SK-N-SH (cell line): ENCODE measurements at regions not wholly inside any gene's neighbourhood (a gene's known extent, or its start where the extent isn't known, plus 50 kb on each side); places are given as distances from the start of the nearest gene placed in this dataset.

Experiments
- EZH2phosphoT487 ChIP-seq: fragments of 200-600 bp; sonication (generic); IDR thresholded peaks from 2 replicates; pipeline ENCODE4 v1.6.1; 2017; ENCODE audit warnings: low read depth, mixed run types, mild to moderate bottlenecking, antibody characterized with exemption, moderate library complexity, borderline replicate concordance
- MXI1 ChIP-seq: IDR thresholded peaks from 2 replicates; pipeline ENCODE4 v1.6.1; 2012; ENCODE audit warnings: mild to moderate bottlenecking, low read depth, low read length, improper control_type of control experiment
- NRF1 ChIP-seq: IDR thresholded peaks from 2 replicates; pipeline ENCODE4 v1.6.1; 2012; ENCODE audit warnings: low read depth, mild to moderate bottlenecking, low read length
- POLR2AphosphoS5 ChIP-seq: IDR thresholded peaks from 2 replicates; pipeline ENCODE4 v1.6.1; 2012; ENCODE audit warnings: low read depth, low read length
- RXRA ChIP-seq: IDR thresholded peaks from 2 replicates; pipeline ENCODE4 v1.4.0; 2012; ENCODE audit warnings: low read depth, mild to moderate bottlenecking, borderline replicate concordance
- SMC3 ChIP-seq: IDR thresholded peaks from 2 replicates; pipeline ENCODE4 v1.6.1; 2012; ENCODE audit warnings: low read depth, low read length, improper control_type of control experiment
- TAF1 ChIP-seq: IDR thresholded peaks from 2 replicates; pipeline ENCODE4 v1.6.1; 2012; ENCODE audit warnings: low read depth, mild to moderate bottlenecking, low read length, moderate library complexity, borderline replicate concordance
- TF ChIP-seq, protein P1 (sequence below): fragments of 150-350 bp; IDR thresholded peaks from 2 replicates; pipeline ENCODE4 v1.6.1; 2017; ENCODE audit warnings: antibody characterized with exemption, low read length, low read depth, borderline replicate concordance
- TF ChIP-seq, protein P2 (sequence below): fragments of 200-600 bp; sonication (generic); IDR thresholded peaks from 2 replicates; pipeline ENCODE4 v1.6.1; 2017; ENCODE audit warnings: antibody characterized with exemption, mild to moderate bottlenecking, moderate library complexity
- TF ChIP-seq, protein P3 (sequence below): IDR thresholded peaks from 2 replicates; pipeline ENCODE4; 2012
- TF ChIP-seq, protein P4 (sequence below): IDR thresholded peaks from 2 replicates; pipeline ENCODE4 v1.6.1; 2012; ENCODE audit warnings: mild to moderate bottlenecking, low read depth, low read length, moderate library complexity

DNA sequence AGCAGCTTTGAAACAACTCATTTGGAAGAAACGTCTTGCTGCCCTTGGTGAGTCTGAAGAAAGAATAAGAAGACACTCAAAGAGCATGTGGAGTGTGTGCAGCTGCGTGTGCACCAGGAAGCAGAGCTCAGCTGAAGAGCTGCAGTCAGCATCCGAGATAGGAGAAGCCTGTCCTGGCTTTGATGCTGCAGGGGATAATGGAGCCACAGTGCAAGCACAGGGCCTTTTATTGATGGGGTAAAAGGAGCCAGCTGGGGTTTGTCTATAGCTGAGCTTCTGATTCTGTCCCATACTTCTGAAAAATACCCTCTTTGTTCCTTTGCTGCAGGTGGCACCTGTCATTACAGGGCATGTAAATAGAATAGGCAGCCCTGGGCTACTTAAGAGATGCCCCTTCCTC is 375.7 kb upstream of the ZNF462 start:
- TF ChIP-seq, protein P1, sequence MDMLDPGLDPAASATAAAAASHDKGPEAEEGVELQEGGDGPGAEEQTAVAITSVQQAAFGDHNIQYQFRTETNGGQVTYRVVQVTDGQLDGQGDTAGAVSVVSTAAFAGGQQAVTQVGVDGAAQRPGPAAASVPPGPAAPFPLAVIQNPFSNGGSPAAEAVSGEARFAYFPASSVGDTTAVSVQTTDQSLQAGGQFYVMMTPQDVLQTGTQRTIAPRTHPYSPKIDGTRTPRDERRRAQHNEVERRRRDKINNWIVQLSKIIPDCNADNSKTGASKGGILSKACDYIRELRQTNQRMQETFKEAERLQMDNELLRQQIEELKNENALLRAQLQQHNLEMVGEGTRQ, result no peak
- no peak for TF ChIP-seq RXRA
- TF ChIP-seq, protein P2, sequence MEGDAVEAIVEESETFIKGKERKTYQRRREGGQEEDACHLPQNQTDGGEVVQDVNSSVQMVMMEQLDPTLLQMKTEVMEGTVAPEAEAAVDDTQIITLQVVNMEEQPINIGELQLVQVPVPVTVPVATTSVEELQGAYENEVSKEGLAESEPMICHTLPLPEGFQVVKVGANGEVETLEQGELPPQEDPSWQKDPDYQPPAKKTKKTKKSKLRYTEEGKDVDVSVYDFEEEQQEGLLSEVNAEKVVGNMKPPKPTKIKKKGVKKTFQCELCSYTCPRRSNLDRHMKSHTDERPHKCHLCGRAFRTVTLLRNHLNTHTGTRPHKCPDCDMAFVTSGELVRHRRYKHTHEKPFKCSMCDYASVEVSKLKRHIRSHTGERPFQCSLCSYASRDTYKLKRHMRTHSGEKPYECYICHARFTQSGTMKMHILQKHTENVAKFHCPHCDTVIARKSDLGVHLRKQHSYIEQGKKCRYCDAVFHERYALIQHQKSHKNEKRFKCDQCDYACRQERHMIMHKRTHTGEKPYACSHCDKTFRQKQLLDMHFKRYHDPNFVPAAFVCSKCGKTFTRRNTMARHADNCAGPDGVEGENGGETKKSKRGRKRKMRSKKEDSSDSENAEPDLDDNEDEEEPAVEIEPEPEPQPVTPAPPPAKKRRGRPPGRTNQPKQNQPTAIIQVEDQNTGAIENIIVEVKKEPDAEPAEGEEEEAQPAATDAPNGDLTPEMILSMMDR, result no peak
- no peak for TF ChIP-seq NRF1
- TF ChIP-seq, protein P3, sequence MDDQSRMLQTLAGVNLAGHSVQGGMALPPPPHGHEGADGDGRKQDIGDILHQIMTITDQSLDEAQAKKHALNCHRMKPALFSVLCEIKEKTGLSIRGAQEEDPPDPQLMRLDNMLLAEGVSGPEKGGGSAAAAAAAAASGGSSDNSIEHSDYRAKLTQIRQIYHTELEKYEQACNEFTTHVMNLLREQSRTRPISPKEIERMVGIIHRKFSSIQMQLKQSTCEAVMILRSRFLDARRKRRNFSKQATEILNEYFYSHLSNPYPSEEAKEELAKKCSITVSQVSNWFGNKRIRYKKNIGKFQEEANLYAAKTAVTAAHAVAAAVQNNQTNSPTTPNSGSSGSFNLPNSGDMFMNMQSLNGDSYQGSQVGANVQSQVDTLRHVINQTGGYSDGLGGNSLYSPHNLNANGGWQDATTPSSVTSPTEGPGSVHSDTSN, result no peak
- TF ChIP-seq POLR2AphosphoS5, result no peak
- TF ChIP-seq, protein P4, sequence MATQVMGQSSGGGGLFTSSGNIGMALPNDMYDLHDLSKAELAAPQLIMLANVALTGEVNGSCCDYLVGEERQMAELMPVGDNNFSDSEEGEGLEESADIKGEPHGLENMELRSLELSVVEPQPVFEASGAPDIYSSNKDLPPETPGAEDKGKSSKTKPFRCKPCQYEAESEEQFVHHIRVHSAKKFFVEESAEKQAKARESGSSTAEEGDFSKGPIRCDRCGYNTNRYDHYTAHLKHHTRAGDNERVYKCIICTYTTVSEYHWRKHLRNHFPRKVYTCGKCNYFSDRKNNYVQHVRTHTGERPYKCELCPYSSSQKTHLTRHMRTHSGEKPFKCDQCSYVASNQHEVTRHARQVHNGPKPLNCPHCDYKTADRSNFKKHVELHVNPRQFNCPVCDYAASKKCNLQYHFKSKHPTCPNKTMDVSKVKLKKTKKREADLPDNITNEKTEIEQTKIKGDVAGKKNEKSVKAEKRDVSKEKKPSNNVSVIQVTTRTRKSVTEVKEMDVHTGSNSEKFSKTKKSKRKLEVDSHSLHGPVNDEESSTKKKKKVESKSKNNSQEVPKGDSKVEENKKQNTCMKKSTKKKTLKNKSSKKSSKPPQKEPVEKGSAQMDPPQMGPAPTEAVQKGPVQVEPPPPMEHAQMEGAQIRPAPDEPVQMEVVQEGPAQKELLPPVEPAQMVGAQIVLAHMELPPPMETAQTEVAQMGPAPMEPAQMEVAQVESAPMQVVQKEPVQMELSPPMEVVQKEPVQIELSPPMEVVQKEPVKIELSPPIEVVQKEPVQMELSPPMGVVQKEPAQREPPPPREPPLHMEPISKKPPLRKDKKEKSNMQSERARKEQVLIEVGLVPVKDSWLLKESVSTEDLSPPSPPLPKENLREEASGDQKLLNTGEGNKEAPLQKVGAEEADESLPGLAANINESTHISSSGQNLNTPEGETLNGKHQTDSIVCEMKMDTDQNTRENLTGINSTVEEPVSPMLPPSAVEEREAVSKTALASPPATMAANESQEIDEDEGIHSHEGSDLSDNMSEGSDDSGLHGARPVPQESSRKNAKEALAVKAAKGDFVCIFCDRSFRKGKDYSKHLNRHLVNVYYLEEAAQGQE, result no peak
- TF ChIP-seq TAF1, result no peak
- TF ChIP-seq SMC3, result no peak
- TF ChIP-seq MXI1, result no peak
- no peak for TF ChIP-seq EZH2phosphoT487
